HepG2 (cell line): ENCODE measurements at regions not wholly inside any gene's neighbourhood (a gene's known extent, or its start where the extent isn't known, plus 50 kb on each side); places are given as distances from the start of the nearest gene placed in this dataset.

Experiments used
- CREB1 ChIP-seq, 2 experiments: fragments of 450-650 bp in 1 of 2; IDR thresholded peaks; 2 replicates each; pipeline ENCODE4 v1.6.1; 2016 to 2017; ENCODE audit warnings: control low read depth in 1 of 2, mild to moderate bottlenecking in 1 of 2, missing compliant biosample characterization in 1 of 2, missing genetic modification characterization in 1 of 2
- FOXO1 ChIP-seq: sonication (generic); formaldehyde crosslinking; IDR thresholded peaks from 2 replicates; pipeline ENCODE4 v1.4.0; 2020; ENCODE audit warnings: missing genetic modification reagents
- GABPA ChIP-seq, 2 experiments: IDR thresholded peaks; 2 replicates each; pipeline ENCODE4 v1.6.1; 2011 to 2016; ENCODE audit warnings: low read depth in 2 of 2, low read length in 1 of 2, missing biosample characterization in 1 of 2, missing genetic modification characterization in 1 of 2
- KDM5B ChIP-seq: sonication (generic); formaldehyde crosslinking; IDR thresholded peaks from 2 replicates; pipeline ENCODE4 v1.4.0; 2020; ENCODE audit warnings: missing genetic modification reagents, mild to moderate bottlenecking, borderline replicate concordance
- NCOA1 ChIP-seq: sonication (generic); formaldehyde crosslinking; IDR thresholded peaks from 2 replicates; pipeline ENCODE4 v1.9.0; 2021; ENCODE audit warnings: missing genetic modification reagents
- NFE2 ChIP-seq: sonication (generic); formaldehyde crosslinking; IDR thresholded peaks from 2 replicates; pipeline ENCODE4 v1.4.0; 2020; ENCODE audit warnings: missing genetic modification reagents
- PAX8 ChIP-seq: sonication (generic); formaldehyde crosslinking; IDR thresholded peaks from 2 replicates; pipeline ENCODE4 v1.8.0; 2022; ENCODE audit warnings: mild to moderate bottlenecking, missing genetic modification reagents, borderline replicate concordance
- POLR2AphosphoS5 ChIP-seq: IDR thresholded peaks from 2 replicates; pipeline ENCODE4 v1.6.1; 2012; ENCODE audit warnings: low read depth, low read length
- PRMT3 ChIP-seq: sonication (generic); formaldehyde crosslinking; IDR thresholded peaks from 2 replicates; pipeline ENCODE4 v1.8.1; 2022; ENCODE audit warnings: low read depth, mild to moderate bottlenecking, moderate library complexity, missing genetic modification reagents, borderline replicate concordance
- TCF12 ChIP-seq, 2 experiments: fragments of 450-650 bp in 1 of 2; sonication (generic) in 1 of 2; formaldehyde crosslinking in 1 of 2; IDR thresholded peaks; 2 replicates each; pipeline versions ENCODE4 v1.6.1 to v1.8.0; 2017 to 2022; ENCODE audit warnings: antibody characterized with exemption in 1 of 2, mild to moderate bottlenecking in 1 of 2, missing genetic modification reagents in 1 of 2, moderate library complexity in 1 of 2
- ZFP36L1 ChIP-seq: sonication (generic); formaldehyde crosslinking; IDR thresholded peaks from 2 replicates; pipeline ENCODE4 v1.8.0; 2022; ENCODE audit warnings: mild to moderate bottlenecking, missing genetic modification reagents, moderate library complexity
- ZFX ChIP-seq: sonication (generic); formaldehyde crosslinking; IDR thresholded peaks from 2 replicates; pipeline ENCODE4 v1.4.0; 2020; ENCODE audit warnings: mild to moderate bottlenecking, low read depth, missing genetic modification reagents, moderate library complexity
- ZNF543 ChIP-seq: sonication (generic); formaldehyde crosslinking; IDR thresholded peaks from 2 replicates; pipeline ENCODE4 v1.4.0; 2020; ENCODE audit warnings: mild to moderate bottlenecking, missing genetic modification reagents
- ZNF687 ChIP-seq: sonication (generic); formaldehyde crosslinking; IDR thresholded peaks from 2 replicates; pipeline ENCODE4 v1.5.1; 2020; ENCODE audit warnings: mild to moderate bottlenecking, missing genetic modification reagents, moderate library complexity
- TF ChIP-seq, protein P1 (sequence below): sonication (generic); formaldehyde crosslinking; IDR thresholded peaks from 2 replicates; pipeline ENCODE4 v1.4.0; 2020; ENCODE audit warnings: missing genetic modification reagents, borderline replicate concordance
- TF ChIP-seq, protein P2 (sequence below): sonication (generic); formaldehyde crosslinking; IDR thresholded peaks from 2 replicates; pipeline ENCODE4 v1.5.1; 2020; ENCODE audit warnings: mild to moderate bottlenecking, missing genetic modification reagents, moderate library complexity

DNA sequence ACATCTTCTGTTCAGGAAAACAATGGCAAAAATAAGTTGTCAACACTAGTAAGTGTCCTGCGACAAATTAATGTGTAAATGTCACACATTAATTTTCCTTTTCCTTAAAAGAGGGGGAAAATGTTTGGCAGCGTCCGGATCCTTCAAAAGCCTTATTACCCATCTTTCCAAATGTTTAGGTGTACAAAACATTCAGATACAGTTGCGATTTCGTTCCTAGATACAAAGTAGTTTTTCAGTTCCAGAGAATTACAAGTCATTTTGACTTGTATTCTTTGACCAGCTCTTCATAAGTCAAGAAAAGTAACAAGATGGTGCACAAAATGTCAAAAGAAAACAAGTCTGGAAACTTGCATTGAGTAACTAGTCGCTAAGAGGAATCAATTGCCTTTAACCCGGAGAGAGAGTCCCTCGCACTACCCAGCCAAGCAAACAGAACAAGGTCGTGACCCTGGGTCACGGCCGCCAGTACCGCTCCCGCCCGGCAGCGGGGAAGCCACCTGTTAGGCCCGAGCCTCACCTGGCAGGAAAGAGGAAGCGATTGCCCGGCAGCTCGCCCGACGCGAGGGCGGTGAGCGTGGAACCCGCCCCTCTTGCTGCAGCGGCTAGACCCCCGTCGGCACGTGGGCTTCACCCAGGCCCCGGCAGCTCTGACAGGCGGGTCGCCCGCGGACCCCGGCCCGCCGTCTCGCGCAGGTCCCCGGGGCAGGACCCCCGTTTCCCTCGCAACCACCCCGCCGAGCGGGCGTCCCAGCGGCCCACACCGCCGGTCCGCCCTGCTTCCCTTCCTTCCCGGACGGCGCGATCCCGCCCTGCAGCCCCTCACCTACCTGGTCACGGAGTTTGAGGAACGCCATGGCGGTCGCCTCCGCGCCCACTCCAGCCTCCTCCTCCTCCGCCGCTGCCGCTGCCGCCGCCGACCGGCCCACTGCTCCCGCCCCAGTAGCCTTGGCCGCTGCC, 61.0 kb upstream of the ANKRD28 start (continued):
- peak; percentile 25; the same call in 1 of the 2 replicates for TF ChIP-seq POLR2AphosphoS5
- no peak for TF ChIP-seq ZFP36L1 (CRISPR knock-in tag)
- TF ChIP-seq PRMT3 = no peak
- TF ChIP-seq NCOA1 (CRISPR knock-in tag) = no peak
- TF ChIP-seq ZNF687 = peak; percentile 90
- TF ChIP-seq GABPA (IDR thresholded peaks at IDR 0.05; ENCODE audit: low read depth, low read length) = no peak
- TF ChIP-seq GABPA (CRISPR knock-in tag; IDR thresholded peaks at IDR 0.05; ENCODE audit: low read depth) = peak; percentile 66
- no peak for TF ChIP-seq TCF12 (IDR thresholded peaks at IDR 0.05)
- TF ChIP-seq TCF12 (CRISPR knock-in tag; IDR thresholded peaks at IDR 0.05) = peak; percentile 68; the same call in 1 of the 2 replicates
- TF ChIP-seq, protein P1, sequence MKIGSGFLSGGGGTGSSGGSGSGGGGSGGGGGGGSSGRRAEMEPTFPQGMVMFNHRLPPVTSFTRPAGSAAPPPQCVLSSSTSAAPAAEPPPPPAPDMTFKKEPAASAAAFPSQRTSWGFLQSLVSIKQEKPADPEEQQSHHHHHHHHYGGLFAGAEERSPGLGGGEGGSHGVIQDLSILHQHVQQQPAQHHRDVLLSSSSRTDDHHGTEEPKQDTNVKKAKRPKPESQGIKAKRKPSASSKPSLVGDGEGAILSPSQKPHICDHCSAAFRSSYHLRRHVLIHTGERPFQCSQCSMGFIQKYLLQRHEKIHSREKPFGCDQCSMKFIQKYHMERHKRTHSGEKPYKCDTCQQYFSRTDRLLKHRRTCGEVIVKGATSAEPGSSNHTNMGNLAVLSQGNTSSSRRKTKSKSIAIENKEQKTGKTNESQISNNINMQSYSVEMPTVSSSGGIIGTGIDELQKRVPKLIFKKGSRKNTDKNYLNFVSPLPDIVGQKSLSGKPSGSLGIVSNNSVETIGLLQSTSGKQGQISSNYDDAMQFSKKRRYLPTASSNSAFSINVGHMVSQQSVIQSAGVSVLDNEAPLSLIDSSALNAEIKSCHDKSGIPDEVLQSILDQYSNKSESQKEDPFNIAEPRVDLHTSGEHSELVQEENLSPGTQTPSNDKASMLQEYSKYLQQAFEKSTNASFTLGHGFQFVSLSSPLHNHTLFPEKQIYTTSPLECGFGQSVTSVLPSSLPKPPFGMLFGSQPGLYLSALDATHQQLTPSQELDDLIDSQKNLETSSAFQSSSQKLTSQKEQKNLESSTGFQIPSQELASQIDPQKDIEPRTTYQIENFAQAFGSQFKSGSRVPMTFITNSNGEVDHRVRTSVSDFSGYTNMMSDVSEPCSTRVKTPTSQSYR (CRISPR knock-in tag) = peak; percentile 23; the same call in 1 of the 2 replicates
- TF ChIP-seq NFE2 (CRISPR knock-in tag) = no peak
- TF ChIP-seq FOXO1 = peak; percentile 44; the same call in 1 of the 2 replicates
- 0 out of 2 replicates have a peak, but pooled peaks have one; percentile 25 for TF ChIP-seq ZNF543 (CRISPR knock-in tag)
- peak; percentile 71 for TF ChIP-seq KDM5B (CRISPR knock-in tag)
- peak; percentile 95 for TF ChIP-seq ZFX
- no peak for TF ChIP-seq CREB1 (IDR thresholded peaks at IDR 0.05)
- no peak for TF ChIP-seq CREB1 (CRISPR knock-in tag; IDR thresholded peaks at IDR 0.05)
- no peak for TF ChIP-seq PAX8 (CRISPR knock-in tag)
- TF ChIP-seq, protein P2, sequence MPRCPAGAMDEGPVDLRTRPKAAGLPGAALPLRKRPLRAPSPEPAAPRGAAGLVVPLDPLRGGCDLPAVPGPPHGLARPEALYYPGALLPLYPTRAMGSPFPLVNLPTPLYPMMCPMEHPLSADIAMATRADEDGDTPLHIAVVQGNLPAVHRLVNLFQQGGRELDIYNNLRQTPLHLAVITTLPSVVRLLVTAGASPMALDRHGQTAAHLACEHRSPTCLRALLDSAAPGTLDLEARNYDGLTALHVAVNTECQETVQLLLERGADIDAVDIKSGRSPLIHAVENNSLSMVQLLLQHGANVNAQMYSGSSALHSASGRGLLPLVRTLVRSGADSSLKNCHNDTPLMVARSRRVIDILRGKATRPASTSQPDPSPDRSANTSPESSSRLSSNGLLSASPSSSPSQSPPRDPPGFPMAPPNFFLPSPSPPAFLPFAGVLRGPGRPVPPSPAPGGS (CRISPR knock-in tag) = peak; percentile 56; the same call in 1 of the 2 replicates
